DND-41 (cell line): ENCODE measurements at regions not wholly inside any gene's neighbourhood (a gene's known extent, or its start where the extent isn't known, plus 50 kb on each side); places are given as distances from the start of the nearest gene placed in this dataset.

Experiments used
- ATAC-seq: fragments of 200-7000 bp; cut with Tn5 transposase; 3 replicates; pipeline ENCODE4 v1.9.1; 2021; ENCODE audit warnings: low read depth; ENCODE audit not compliant: insufficient read depth
- DNase-seq: peaks from one replicate; pipeline ENCODE4 v3.0.0-alpha.2; 2020
- H2AFZ ChIP-seq: 2 replicates; pipeline ENCODE4 v1.6.0; 2012; ENCODE audit warnings: low read depth, low read length
- H3K27ac ChIP-seq: 2 replicates; pipeline ENCODE4 v1.5.1; 2012; ENCODE audit warnings: low read length, inconsistent platforms
- H3K27me3 ChIP-seq: fragments of 200-600 bp; sonication (generic); 2 replicates; pipeline ENCODE4 v1.6.0; 2012; ENCODE audit warnings: low read length, mild to moderate bottlenecking, inconsistent platforms; ENCODE audit not compliant: insufficient read depth, poor library complexity
- H3K36me3 ChIP-seq: 2 replicates; pipeline ENCODE4 v1.5.1; 2012; ENCODE audit warnings: low read length, inconsistent platforms; ENCODE audit not compliant: insufficient read depth
- H3K4me1 ChIP-seq: 2 replicates; pipeline ENCODE4 v1.5.1; 2012; ENCODE audit warnings: mild to moderate bottlenecking, low read length; ENCODE audit not compliant: insufficient read depth
- H3K4me2 ChIP-seq: 2 replicates; pipeline ENCODE4 v1.6.0; 2012; ENCODE audit warnings: mild to moderate bottlenecking, moderate library complexity, low read length, inconsistent platforms; ENCODE audit not compliant: insufficient read depth
- H3K4me3 ChIP-seq, 2 experiments: fragments of 200-600 bp in 1 of 2; shearing (Covaris generic) in 1 of 2; 2 replicates each; pipeline ENCODE4 v1.5.1; 2012 to 2016; ENCODE audit warnings: inconsistent platforms in 2 of 2, low read length in 2 of 2, mild to moderate bottlenecking in 2 of 2, low read depth in 1 of 2, moderate library complexity in 1 of 2
- H3K79me2 ChIP-seq: 2 replicates; pipeline ENCODE4 v1.6.0; 2012; ENCODE audit warnings: low read length, inconsistent platforms; ENCODE audit not compliant: insufficient read depth
- H3K9ac ChIP-seq: 2 replicates; pipeline ENCODE4 v1.6.0; 2012; ENCODE audit warnings: low read depth, mild to moderate bottlenecking, inconsistent platforms, low read length, moderate library complexity
- H3K9me3 ChIP-seq: 2 replicates; pipeline ENCODE4 v1.5.1; 2012; ENCODE audit warnings: low read length, moderate library complexity, mild to moderate bottlenecking, inconsistent platforms; ENCODE audit not compliant: insufficient read depth, severe bottlenecking
- H4K20me1 ChIP-seq: 2 replicates; pipeline ENCODE4 v1.6.0; 2012; ENCODE audit warnings: low read length; ENCODE audit not compliant: insufficient read depth
- EZH2 ChIP-seq: IDR thresholded peaks from 3 replicates; pipeline ENCODE4 v1.6.1; 2012; ENCODE audit warnings: borderline replicate concordance, low read depth, mild to moderate bottlenecking, moderate library complexity, low read length, inconsistent platforms; ENCODE audit not compliant: severe bottlenecking
- TF ChIP-seq, protein P1 (sequence below): IDR thresholded peaks from 2 replicates; pipeline ENCODE4 v1.5.1; 2012; ENCODE audit warnings: borderline replicate concordance, low read length, moderate library complexity, mild to moderate bottlenecking; ENCODE audit not compliant: poor library complexity, severe bottlenecking; ENCODE audit errors: extremely low read depth

- ATAC-seq (peak; percentile 39), DNase-seq (peak; percentile 33)
- peak overlapping the region; percentile 77 for H3K27ac ChIP-seq
- peak overlapping the region; percentile 23; the same call in 1 of the 2 replicates for H3K9ac ChIP-seq
- TF ChIP-seq EZH2 = no peak
- TF ChIP-seq, protein P1, sequence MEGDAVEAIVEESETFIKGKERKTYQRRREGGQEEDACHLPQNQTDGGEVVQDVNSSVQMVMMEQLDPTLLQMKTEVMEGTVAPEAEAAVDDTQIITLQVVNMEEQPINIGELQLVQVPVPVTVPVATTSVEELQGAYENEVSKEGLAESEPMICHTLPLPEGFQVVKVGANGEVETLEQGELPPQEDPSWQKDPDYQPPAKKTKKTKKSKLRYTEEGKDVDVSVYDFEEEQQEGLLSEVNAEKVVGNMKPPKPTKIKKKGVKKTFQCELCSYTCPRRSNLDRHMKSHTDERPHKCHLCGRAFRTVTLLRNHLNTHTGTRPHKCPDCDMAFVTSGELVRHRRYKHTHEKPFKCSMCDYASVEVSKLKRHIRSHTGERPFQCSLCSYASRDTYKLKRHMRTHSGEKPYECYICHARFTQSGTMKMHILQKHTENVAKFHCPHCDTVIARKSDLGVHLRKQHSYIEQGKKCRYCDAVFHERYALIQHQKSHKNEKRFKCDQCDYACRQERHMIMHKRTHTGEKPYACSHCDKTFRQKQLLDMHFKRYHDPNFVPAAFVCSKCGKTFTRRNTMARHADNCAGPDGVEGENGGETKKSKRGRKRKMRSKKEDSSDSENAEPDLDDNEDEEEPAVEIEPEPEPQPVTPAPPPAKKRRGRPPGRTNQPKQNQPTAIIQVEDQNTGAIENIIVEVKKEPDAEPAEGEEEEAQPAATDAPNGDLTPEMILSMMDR = no peak
- no peaks in the 10 kb centered on the region for H4K20me1 ChIP-seq
- H3K4me2 ChIP-seq = peak overlapping the region; percentile 42
- no peaks in the 10 kb centered on the region for H3K27me3 ChIP-seq
- H3K9me3 ChIP-seq = no peaks in the 10 kb centered on the region
- H2AFZ ChIP-seq = peak overlapping the region; percentile 68
- H3K4me1 ChIP-seq = peaks cover 77% of the 10 kb centered on the region
- no peaks in the 10 kb centered on the region for H3K36me3 ChIP-seq
- no peaks in the 10 kb centered on the region for H3K79me2 ChIP-seq
- H3K4me3 ChIP-seq = no peak overlapping the region
These were observed 67.9 kb upstream of the MAP3K7 start for GRCh38 chr6:90654806-90655205.

- peaks cover 82% of the 10 kb centered on the region for H3K4me1 ChIP-seq
- H3K9ac ChIP-seq = peak overlapping the region; percentile 23
- H3K4me3 ChIP-seq = no peak overlapping the region
- H3K36me3 ChIP-seq = no peaks in the 10 kb centered on the region
- peak; percentile 45 for ATAC-seq
- H3K79me2 ChIP-seq = no peaks in the 10 kb centered on the region
- no peaks in the 10 kb centered on the region for H4K20me1 ChIP-seq
- H3K4me2 ChIP-seq = peak overlapping the region; percentile 42
- peak overlapping the region; percentile 77 for H3K27ac ChIP-seq
- peak overlapping the region; percentile 68 for H2AFZ ChIP-seq
- no peak for TF ChIP-seq EZH2
- TF ChIP-seq, protein P1 = no peak
- no peaks in the 10 kb centered on the region for H3K27me3 ChIP-seq
- DNase-seq = no peak
- no peaks in the 10 kb centered on the region for H3K9me3 ChIP-seq
These were observed 67.3 kb upstream of the MAP3K7 start for GRCh38 chr6:90654166-90654565.

- H3K27ac ChIP-seq = peak overlapping the region; percentile 77
- peak overlapping the region; percentile 23 for H3K9ac ChIP-seq
- TF ChIP-seq, protein P1 = peak; percentile 4
- TF ChIP-seq EZH2 = no peak
- no peaks in the 10 kb centered on the region for H4K20me1 ChIP-seq
- ATAC-seq (peak; percentile 65), DNase-seq (peak; percentile 57)
- no peaks in the 10 kb centered on the region for H3K27me3 ChIP-seq
- no peaks in the 10 kb centered on the region for H3K79me2 ChIP-seq
- H2AFZ ChIP-seq = peak overlapping the region; percentile 68
- no peak overlapping the region for H3K4me3 ChIP-seq
- H3K36me3 ChIP-seq = no peaks in the 10 kb centered on the region
- peaks cover 82% of the 10 kb centered on the region for H3K4me1 ChIP-seq
- H3K4me2 ChIP-seq = peak overlapping the region; percentile 43
- H3K9me3 ChIP-seq = no peaks in the 10 kb centered on the region
These were observed 66.9 kb upstream of the MAP3K7 start for GRCh38 chr6:90653750-90654149.
